Prostate gland (tissue), 2 donors: ENCODE measurements at regions not wholly inside any gene's neighbourhood (a gene's known extent, or its start where the extent isn't known, plus 50 kb on each side); places are given as distances from the start of the nearest gene placed in this dataset.

Experiments
- DNase-seq: peaks from one replicate; pipeline ENCODE4 v3.0.0-alpha.2; 2019; ENCODE audit warnings: low spot score
- H3K27ac ChIP-seq, 2 donors: fragments of 200-600 bp; sonication (generic); 2 replicates each; pipeline ENCODE4 v1.5.1; 2017 to 2019
- H3K27me3 ChIP-seq: fragments of 200-600 bp; sonication (generic); replicated peaks from 2 replicates; pipeline ENCODE4 v1.5.1; 2019; ENCODE audit not compliant: insufficient read depth
- H3K36me3 ChIP-seq, 2 donors: fragments of 200-600 bp; sonication (generic); 1 replicate in 1 of 2; 2 replicates in 1 of 2; pipeline versions ENCODE4 v1.5.1 to v1.8.1; 2017 to 2019
- H3K4me1 ChIP-seq: fragments of 200-600 bp; sonication (generic); replicated peaks from 2 replicates; pipeline ENCODE4 v1.5.1; 2019
- H3K4me3 ChIP-seq, 2 donors: fragments of 200-600 bp; sonication (generic); 2 replicates each; pipeline ENCODE4 v1.5.1; 2017 to 2019
- H3K9me3 ChIP-seq: fragments of 200-600 bp; sonication (generic); 2 replicates; pipeline ENCODE4 v1.5.1; 2017
- CTCF ChIP-seq, 4 experiments: fragments of 200-600 bp in 2 of 4; fragments of 450-650 bp in 2 of 4; sonication (generic) in 2 of 4; IDR thresholded peaks; 1 replicate in 3 of 4; 2 replicates in 1 of 4; pipeline ENCODE4 v1.5.1; 2016 to 2019; ENCODE audit warnings: antibody characterized with exemption in 4 of 4, mild to moderate bottlenecking in 2 of 4, moderate library complexity in 2 of 4
- POLR2A ChIP-seq: fragments of 450-650 bp; IDR thresholded peaks from one replicate; pipeline ENCODE4 v1.6.1; 2016; ENCODE audit warnings: antibody characterized with exemption, mild to moderate bottlenecking
- POLR2AphosphoS5 ChIP-seq: sonication (generic); formaldehyde crosslinking; IDR thresholded peaks from one replicate; pipeline ENCODE4 v1.6.1; 2017; ENCODE audit warnings: antibody characterized with exemption
- WGBS: methylation state at CpG from one replicate; pipeline ENCODE4 v1.1.5; 2018; 5-methylcytosine and 5-hydroxymethylcytosine counted together
- intact Hi-C: fragments of 100-400 bp; cut with DNase I; formaldehyde crosslinking; loops from one replicate; pipeline ENCODE4 v1.14.2; 2022

GRCh38 chr14:41986083-41986645, 379.5 kb downstream of the LRFN5 start:
- no peaks in the 10 kb centered on the region for H3K27me3 ChIP-seq
- H3K4me1 ChIP-seq: no peaks in the 10 kb centered on the region
- no peak for DNase-seq
- no peak overlapping the region for H3K4me3 ChIP-seq
- no peaks in the 10 kb centered on the region for H3K36me3 ChIP-seq
- TF ChIP-seq POLR2AphosphoS5 (no peak), POLR2A (no peak), CTCF (IDR thresholded peaks at IDR 0.05) (no peak)
- H3K27ac ChIP-seq: no peak overlapping the region
- intact Hi-C loops: no loop called here
- WGBS: 57% methylated on average over 2 of the region's 2 CpGs
- H3K9me3 ChIP-seq: no peaks in the 10 kb centered on the region

- no peak for DNase-seq
- Histone ChIP-seq H3K9me3 (no peaks in the 10 kb centered on the region), H3K4me1 (no peaks in the 10 kb centered on the region), H3K4me3 (no peak overlapping the region), H3K36me3 (no peaks in the 10 kb centered on the region), H3K27ac (no peak overlapping the region), H3K27me3 (no peaks in the 10 kb centered on the region)
- TF ChIP-seq POLR2AphosphoS5: no peak
- no peak for TF ChIP-seq POLR2A
- no peak for TF ChIP-seq CTCF (IDR thresholded peaks at IDR 0.05)
- 80% methylated on average over 2 of the region's 2 CpGs for WGBS
- intact Hi-C loops: no loop called here
Measured at GRCh38 chr14:41973178-41973577, 366.5 kb downstream of the LRFN5 start.

GRCh38 chr14:41972531-41972930, 365.9 kb downstream of the LRFN5 start:
- intact Hi-C loops: no loop called here
- Histone ChIP-seq H3K4me1 (no peaks in the 10 kb centered on the region), H3K27me3 (no peaks in the 10 kb centered on the region), H3K36me3 (no peaks in the 10 kb centered on the region), H3K9me3 (no peaks in the 10 kb centered on the region), H3K27ac (no peak overlapping the region), H3K4me3 (no peak overlapping the region)
- no peak for TF ChIP-seq CTCF (IDR thresholded peaks at IDR 0.05)
- DNase-seq: no peak

- intact Hi-C loops: no loop called here
- DNase-seq: no peak
Measured at GRCh38 chr14:41960281-41960680, 353.6 kb downstream of the LRFN5 start.

More at GRCh38 chr14:41960281-41960680, 353.6 kb downstream of the LRFN5 start:
- no peak for TF ChIP-seq POLR2AphosphoS5
- TF ChIP-seq CTCF (IDR thresholded peaks at IDR 0.05): no peak
- no peak for TF ChIP-seq POLR2A
- no peak overlapping the region for H3K4me3 ChIP-seq
- no peaks in the 10 kb centered on the region for H3K4me1 ChIP-seq
- no peaks in the 10 kb centered on the region for H3K9me3 ChIP-seq
- H3K36me3 ChIP-seq: no peaks in the 10 kb centered on the region
- no peak overlapping the region for H3K27ac ChIP-seq
- H3K27me3 ChIP-seq: no peaks in the 10 kb centered on the region
- WGBS: 73% methylated on average over 3 of the region's 3 CpGs
